ENCODE measurements at regions not wholly inside any gene's neighbourhood (a gene's known extent, or its start where the extent isn't known, plus 50 kb on each side); places are given as distances from the start of the nearest gene placed in this dataset.

- TF ChIP-seq CTCF (IDR thresholded peaks at IDR 0.05; ENCODE audit: low read depth, low read length, missing input control) = no peak
- no peak for TF ChIP-seq MAX (IDR thresholded peaks at IDR 0.05)
- TF ChIP-seq TAF1 (conservative IDR thresholded peaks at IDR 0.05) = no peak
- TF ChIP-seq ATF3 (IDR thresholded peaks at IDR 0.05) = no peak
- TF ChIP-seq SP1 (IDR thresholded peaks at IDR 0.05) = no peak
- TF ChIP-seq FOXA1 (IDR thresholded peaks at IDR 0.05) = no peak
- no peak for TF ChIP-seq RAD21 (IDR thresholded peaks at IDR 0.05)
- no peak for TF ChIP-seq JUND (IDR thresholded peaks at IDR 0.05)
- TF ChIP-seq YY1 (IDR thresholded peaks at IDR 0.05) = no peak
- TF ChIP-seq REST (IDR thresholded peaks at IDR 0.05) = no peak
- TF ChIP-seq NR2F2 (IDR thresholded peaks at IDR 0.05) = no peak
These were observed 197.1 kb downstream of the SNAPC1 start for GRCh38 chr14:61959348-61959747.
